ENCODE measurements at regions not wholly inside any gene's neighbourhood (a gene's known extent, or its start where the extent isn't known, plus 50 kb on each side); places are given as distances from the start of the nearest gene placed in this dataset.

- no peak for DNase-seq
Observed at GRCh38 chr2:226515344-226516055, 284.1 kb downstream of the IRS1 start.

- DNase-seq = no peak
Observed at GRCh38 chr2:226514895-226515294, 284.7 kb downstream of the IRS1 start.

GRCh38 chr2:226511311-226511710, 288.3 kb downstream of the IRS1 start:
- DNase-seq = no peak

GRCh38 chr2:226508683-226509082, 290.9 kb downstream of the IRS1 start:
- DNase-seq = no peak

- no peak for DNase-seq
Observed at GRCh38 chr2:226508005-226508404, 291.6 kb downstream of the IRS1 start.

- no peak for DNase-seq
Observed at GRCh38 chr2:226497146-226497909, 302.3 kb downstream of the IRS1 start.

- no peak for DNase-seq
Observed at GRCh38 chr2:226496273-226496550, 303.4 kb downstream of the IRS1 start.

- no peak for DNase-seq
Observed at GRCh38 chr2:226495466-226496272, 304.0 kb downstream of the IRS1 start.

GRCh38 chr2:226491112-226491511, 308.5 kb downstream of the IRS1 start:
- DNase-seq = no peak

- DNase-seq = no peak
Observed at GRCh38 chr2:226489775-226490541, 309.7 kb downstream of the IRS1 start.

GRCh38 chr2:226488034-226488433, 311.6 kb downstream of the IRS1 start:
- no peak for DNase-seq

- DNase-seq = no peak
Observed at GRCh38 chr2:226487573-226487972, 312.0 kb downstream of the IRS1 start.

- DNase-seq = no peak
Observed at GRCh38 chr2:226483745-226484619, 315.6 kb downstream of the IRS1 start.

GRCh38 chr2:226483143-226483542, 316.5 kb downstream of the IRS1 start:
- no peak for DNase-seq

- no peak for DNase-seq
Observed at GRCh38 chr2:226478109-226478809, 321.4 kb downstream of the IRS1 start.

GRCh38 chr2:226477221-226478108, 322.2 kb downstream of the IRS1 start:
- no peak for DNase-seq

- DNase-seq = no peak
Observed at GRCh38 chr2:226475650-226476049, 324.0 kb downstream of the IRS1 start.

GRCh38 chr2:226474131-226474530, 325.5 kb downstream of the IRS1 start:
- no peak for DNase-seq

- DNase-seq = no peak
Observed at GRCh38 chr2:226471987-226472470, 327.6 kb downstream of the IRS1 start.

GRCh38 chr2:226467633-226468032, 332.0 kb downstream of the IRS1 start:
- DNase-seq = no peak
